Activated CD4-positive, alpha-beta T cell treated with anti-CD3 and anti-CD28 coated beads for 36 hours (primary cell): ENCODE measurements at regions not wholly inside any gene's neighbourhood (a gene's known extent, or its start where the extent isn't known, plus 50 kb on each side); places are given as distances from the start of the nearest gene placed in this dataset.

Experiments used
- ATAC-seq: fragments of 200-7000 bp; cut with Tn5 transposase; one replicate; pipeline ENCODE4 v1.10.0; 2021; ENCODE audit warnings: mild to moderate bottlenecking, moderate library complexity
- CTCF ChIA-PET: fragments of 350-600 bp; sonication (Branson Sonifier 250); formaldehyde crosslinking; loops from one replicate; lab custom pipeline; 2021; ENCODE audit warnings: antibody characterized with exemption; lab: Charles Lee
- POLR2A ChIA-PET: fragments of 350-600 bp; sonication (Branson Sonifier 250); formaldehyde crosslinking; loops from one replicate; lab custom pipeline; 2021; ENCODE audit warnings: antibody characterized with exemption, inconsistent platforms; lab: Charles Lee
- DNase-seq: peaks from one replicate; pipeline ENCODE4 v3.0.0-alpha.2; 2020
- H3K27ac Mint-ChIP-seq: one replicate; pipeline ENCODE4 v1.8.0; 2021; ENCODE audit warnings: mixed read lengths
- H3K27me3 Mint-ChIP-seq: one replicate; pipeline ENCODE4 v1.8.0; 2021; ENCODE audit warnings: mixed read lengths
- H3K36me3 Mint-ChIP-seq: one replicate; pipeline ENCODE4 v1.8.0; 2021; ENCODE audit warnings: low read depth, mixed read lengths
- H3K4me1 Mint-ChIP-seq: one replicate; pipeline ENCODE4 v1.8.0; 2021; ENCODE audit warnings: mixed read lengths
- H3K4me3 Mint-ChIP-seq: one replicate; pipeline ENCODE4 v1.8.0; 2021; ENCODE audit warnings: mild to moderate bottlenecking, moderate library complexity, mixed read lengths
- H3K9me3 Mint-ChIP-seq: one replicate; pipeline ENCODE4 v1.8.0; 2021; ENCODE audit warnings: low read depth, mixed read lengths
- intact Hi-C, 2 experiments: fragments of 100-400 bp; cut with DNase I in 1 of 2; cut with micrococcal nuclease in 1 of 2; formaldehyde crosslinking; loops; one replicate each; pipeline versions ENCODE4 v1.14.2 to v1.15.1; 2022 to 2024; cut with DNase I, micrococcal nuclease

- Mint-ChIP-seq H3K36me3 (no peaks in the 10 kb centered on the region), H3K27me3 (no peaks in the 10 kb centered on the region), H3K4me1 (no peaks in the 10 kb centered on the region), H3K27ac (no peak overlapping the region), H3K4me3 (no peak overlapping the region), H3K9me3 (peaks cover 11% of the 10 kb centered on the region)
- no peak for DNase-seq
- no peak for ATAC-seq
- intact Hi-C loops: no loop called here
- ChIA-PET POLR2A (no interaction called here), CTCF (no interaction called here)
Observed at GRCh38 chr20:55390791-55391190, 614.5 kb downstream of the CBLN4 start.

GRCh38 chr20:55386686-55387085 is 618.6 kb downstream of the CBLN4 start:
- intact Hi-C loops: no loop called here
- DNase-seq: no peak
- ChIA-PET CTCF (interaction anchor here (0.6 kb wide), 1 partner anchor 67 kb away, joined by 3 read pairs; no protein-coding TSS in a partner anchor), POLR2A (no interaction called here)
- no peak overlapping the region for H3K27ac Mint-ChIP-seq
- H3K4me3 Mint-ChIP-seq: no peak overlapping the region
- H3K27me3 Mint-ChIP-seq: no peaks in the 10 kb centered on the region
- ATAC-seq: no peak
- H3K9me3 Mint-ChIP-seq: peaks cover 17% of the 10 kb centered on the region
- no peaks in the 10 kb centered on the region for H3K4me1 Mint-ChIP-seq
- H3K36me3 Mint-ChIP-seq: no peaks in the 10 kb centered on the region

GRCh38 chr20:55375920-55376319 is 629.4 kb downstream of the CBLN4 start:
- no peaks in the 10 kb centered on the region for H3K4me1 Mint-ChIP-seq
- no peak overlapping the region for H3K27ac Mint-ChIP-seq
- ChIA-PET CTCF (interaction anchor here (0.8 kb wide), 1 partner anchor 124 kb away, joined by 3 read pairs; no protein-coding TSS in a partner anchor), POLR2A (no interaction called here)
- intact Hi-C loops: no loop called here
- no peak for DNase-seq
- H3K9me3 Mint-ChIP-seq: peaks cover 3% of the 10 kb centered on the region
- no peak for ATAC-seq
- no peaks in the 10 kb centered on the region for H3K36me3 Mint-ChIP-seq
- H3K4me3 Mint-ChIP-seq: no peak overlapping the region
- H3K27me3 Mint-ChIP-seq: no peaks in the 10 kb centered on the region

GRCh38 chr20:55365745-55366144 is 639.6 kb downstream of the CBLN4 start:
- ATAC-seq (no peak), DNase-seq (no peak)
- no peak overlapping the region for H3K27ac Mint-ChIP-seq
- intact Hi-C loops: no loop called here
- no peaks in the 10 kb centered on the region for H3K36me3 Mint-ChIP-seq
- no peak overlapping the region for H3K4me3 Mint-ChIP-seq
- no peaks in the 10 kb centered on the region for H3K27me3 Mint-ChIP-seq
- CTCF ChIA-PET: no interaction called here
- no peaks in the 10 kb centered on the region for H3K4me1 Mint-ChIP-seq
- peaks cover 9% of the 10 kb centered on the region for H3K9me3 Mint-ChIP-seq
- POLR2A ChIA-PET: no interaction called here

- no peak for ATAC-seq
- no peaks in the 10 kb centered on the region for H3K36me3 Mint-ChIP-seq
- intact Hi-C loops: no loop called here
- DNase-seq: no peak
- H3K27me3 Mint-ChIP-seq: no peaks in the 10 kb centered on the region
- ChIA-PET POLR2A (no interaction called here), CTCF (no interaction called here)
- H3K4me1 Mint-ChIP-seq: no peaks in the 10 kb centered on the region
- peaks cover 7% of the 10 kb centered on the region for H3K9me3 Mint-ChIP-seq
- no peak overlapping the region for H3K4me3 Mint-ChIP-seq
- no peak overlapping the region for H3K27ac Mint-ChIP-seq
Observed at GRCh38 chr20:55360895-55361294, 644.4 kb downstream of the CBLN4 start.

- DNase-seq (no peak), ATAC-seq (no peak)
- Mint-ChIP-seq H3K27me3 (no peaks in the 10 kb centered on the region), H3K4me1 (no peaks in the 10 kb centered on the region), H3K27ac (no peak overlapping the region), H3K4me3 (no peak overlapping the region), H3K9me3 (peaks cover 9% of the 10 kb centered on the region), H3K36me3 (no peaks in the 10 kb centered on the region)
- ChIA-PET POLR2A (no interaction called here), CTCF (no interaction called here)
- intact Hi-C loops: no loop called here
Observed at GRCh38 chr20:55354720-55355119, 650.6 kb downstream of the CBLN4 start.

- no peak for ATAC-seq
- intact Hi-C loops: no loop called here
- Mint-ChIP-seq H3K9me3 (peaks cover 15% of the 10 kb centered on the region), H3K36me3 (no peaks in the 10 kb centered on the region), H3K27ac (no peak overlapping the region), H3K4me3 (no peak overlapping the region), H3K27me3 (no peaks in the 10 kb centered on the region), H3K4me1 (no peaks in the 10 kb centered on the region)
- POLR2A ChIA-PET: no interaction called here
- CTCF ChIA-PET: interaction anchor here (0.7 kb wide), 1 partner anchor 11 kb away, joined by 3 read pairs; no protein-coding TSS in a partner anchor
- DNase-seq: no peak
Observed at GRCh38 chr20:55353206-55353605, 652.1 kb downstream of the CBLN4 start.

GRCh38 chr20:55348223-55348622 is 657.1 kb downstream of the CBLN4 start:
- no peak overlapping the region for H3K4me3 Mint-ChIP-seq
- H3K9me3 Mint-ChIP-seq: peaks cover 15% of the 10 kb centered on the region
- ChIA-PET POLR2A (no interaction called here), CTCF (no interaction called here)
- ATAC-seq (no peak), DNase-seq (no peak)
- no peaks in the 10 kb centered on the region for H3K4me1 Mint-ChIP-seq
- no peaks in the 10 kb centered on the region for H3K27me3 Mint-ChIP-seq
- intact Hi-C loops: no loop called here
- H3K27ac Mint-ChIP-seq: no peak overlapping the region
- H3K36me3 Mint-ChIP-seq: no peaks in the 10 kb centered on the region

GRCh38 chr20:55342822-55343221 is 662.5 kb downstream of the CBLN4 start:
- H3K9me3 Mint-ChIP-seq: peaks cover 7% of the 10 kb centered on the region
- H3K27me3 Mint-ChIP-seq: no peaks in the 10 kb centered on the region
- H3K36me3 Mint-ChIP-seq: no peaks in the 10 kb centered on the region
- no peaks in the 10 kb centered on the region for H3K4me1 Mint-ChIP-seq
- ChIA-PET CTCF (no interaction called here), POLR2A (no interaction called here)
- no peak for DNase-seq
- H3K4me3 Mint-ChIP-seq: no peak overlapping the region
- no peak for ATAC-seq
- intact Hi-C loops: no loop called here
- H3K27ac Mint-ChIP-seq: no peak overlapping the region

- Mint-ChIP-seq H3K9me3 (peaks cover 4% of the 10 kb centered on the region), H3K27ac (no peak overlapping the region), H3K4me3 (no peak overlapping the region), H3K4me1 (no peaks in the 10 kb centered on the region), H3K27me3 (no peaks in the 10 kb centered on the region), H3K36me3 (no peaks in the 10 kb centered on the region)
- ATAC-seq (no peak), DNase-seq (no peak)
- ChIA-PET POLR2A (no interaction called here), CTCF (no interaction called here)
- intact Hi-C loops: loop anchor here in 1 of 2 experiments (10.0 kb wide), 1 partner anchor 241 kb away; no protein-coding TSS in a partner anchor
Observed at GRCh38 chr20:55333798-55334197, 671.5 kb downstream of the CBLN4 start.

GRCh38 chr20:55329108-55329507 is 676.2 kb downstream of the CBLN4 start:
- no peaks in the 10 kb centered on the region for H3K36me3 Mint-ChIP-seq
- intact Hi-C loops: no loop called here
- H3K9me3 Mint-ChIP-seq: peaks cover 4% of the 10 kb centered on the region
- ChIA-PET POLR2A (no interaction called here), CTCF (no interaction called here)
- H3K4me3 Mint-ChIP-seq: no peak overlapping the region
- no peak overlapping the region for H3K27ac Mint-ChIP-seq
- ATAC-seq (no peak), DNase-seq (no peak)
- H3K27me3 Mint-ChIP-seq: no peaks in the 10 kb centered on the region
- H3K4me1 Mint-ChIP-seq: no peaks in the 10 kb centered on the region

- CTCF ChIA-PET: no interaction called here
- no peak overlapping the region for H3K4me3 Mint-ChIP-seq
- POLR2A ChIA-PET: no interaction called here
- H3K9me3 Mint-ChIP-seq: peaks cover 8% of the 10 kb centered on the region
- ATAC-seq (no peak), DNase-seq (no peak)
- no peaks in the 10 kb centered on the region for H3K27me3 Mint-ChIP-seq
- H3K27ac Mint-ChIP-seq: no peak overlapping the region
- H3K36me3 Mint-ChIP-seq: no peaks in the 10 kb centered on the region
- H3K4me1 Mint-ChIP-seq: no peaks in the 10 kb centered on the region
- intact Hi-C loops: no loop called here
Observed at GRCh38 chr20:55322745-55323144, 682.6 kb downstream of the CBLN4 start.

GRCh38 chr20:55316753-55317152 is 688.6 kb downstream of the CBLN4 start:
- no peak overlapping the region for H3K27ac Mint-ChIP-seq
- CTCF ChIA-PET: no interaction called here
- no peaks in the 10 kb centered on the region for H3K4me1 Mint-ChIP-seq
- peaks cover 16% of the 10 kb centered on the region for H3K9me3 Mint-ChIP-seq
- intact Hi-C loops: no loop called here
- ATAC-seq: no peak
- no peak for DNase-seq
- no peak overlapping the region for H3K4me3 Mint-ChIP-seq
- no peaks in the 10 kb centered on the region for H3K36me3 Mint-ChIP-seq
- POLR2A ChIA-PET: no interaction called here
- H3K27me3 Mint-ChIP-seq: no peaks in the 10 kb centered on the region
